ENCODE measurements at regions not wholly inside any gene's neighbourhood (a gene's known extent, or its start where the extent isn't known, plus 50 kb on each side); places are given as distances from the start of the nearest gene placed in this dataset.

GRCh38 chr12:130075497-130076076 is 86.7 kb upstream of the FZD10 start:
- 71% methylated on average over 8 of the region's 8 CpGs for WGBS
- H3K27me3 ChIP-seq (ENCODE audit: control insufficient read depth, insufficient read depth), result no peaks in the 10 kb centered on the region

GRCh38 chr12:130076126-130076525 is 86.1 kb upstream of the FZD10 start:
- ATAC-seq, result no peak
- Histone ChIP-seq H3K4me1 (ENCODE audit: control insufficient read depth, insufficient read depth, low read length) (no peaks in the 10 kb centered on the region), H3K27me3 (ENCODE audit: control insufficient read depth, insufficient read depth) (no peaks in the 10 kb centered on the region), H3K27ac (ENCODE audit: low read length) (no peak overlapping the region), H3K9me3 (ENCODE audit: control insufficient read depth, low read length) (no peaks in the 10 kb centered on the region), H3K4me3 (ENCODE audit: low read length) (no peak overlapping the region)
- intact Hi-C loops (cut with DNase I), result no loop called here
- WGBS, result 75% methylated on average over 3 of the region's 3 CpGs
- no peak for DNase-seq

More at GRCh38 chr12:130075497-130076076, 86.7 kb upstream of the FZD10 start:
- intact Hi-C loops (cut with DNase I), result no loop called here
- Histone ChIP-seq H3K9me3 (ENCODE audit: control insufficient read depth, low read length) (no peaks in the 10 kb centered on the region), H3K4me3 (ENCODE audit: low read length) (no peak overlapping the region), H3K27ac (ENCODE audit: low read length) (no peak overlapping the region), H3K4me1 (ENCODE audit: control insufficient read depth, insufficient read depth, low read length) (no peaks in the 10 kb centered on the region)
- no peak for ATAC-seq
- DNase-seq, result no peak

GRCh38 chr12:130076752-130077151 is 85.5 kb upstream of the FZD10 start:
- H3K27me3 ChIP-seq (ENCODE audit: control insufficient read depth, insufficient read depth), result no peaks in the 10 kb centered on the region
- H3K4me1 ChIP-seq (ENCODE audit: control insufficient read depth, insufficient read depth, low read length), result no peaks in the 10 kb centered on the region
- DNase-seq, result no peak
- no peak overlapping the region for H3K27ac ChIP-seq (ENCODE audit: low read length)
- no peaks in the 10 kb centered on the region for H3K9me3 ChIP-seq (ENCODE audit: control insufficient read depth, low read length)
- intact Hi-C loops (cut with DNase I), result no loop called here
- ATAC-seq, result peak in 1 of 2 donors; percentile 66
- WGBS, result 19% methylated on average over 5 of the region's 5 CpGs
- no peak overlapping the region for H3K4me3 ChIP-seq (ENCODE audit: low read length)

GRCh38 chr12:130078852-130079251 is 83.4 kb upstream of the FZD10 start:
- ATAC-seq, result no peak
- H3K27me3 ChIP-seq (ENCODE audit: control insufficient read depth, insufficient read depth), result no peaks in the 10 kb centered on the region
- WGBS, result 56% methylated on average over 3 of the region's 3 CpGs
- H3K4me3 ChIP-seq (ENCODE audit: low read length), result no peak overlapping the region
- DNase-seq, result no peak
- no peaks in the 10 kb centered on the region for H3K9me3 ChIP-seq (ENCODE audit: control insufficient read depth, low read length)
- intact Hi-C loops (cut with DNase I), result no loop called here
- H3K27ac ChIP-seq (ENCODE audit: low read length), result no peak overlapping the region
- no peaks in the 10 kb centered on the region for H3K4me1 ChIP-seq (ENCODE audit: control insufficient read depth, insufficient read depth, low read length)

GRCh38 chr12:130079279-130079678 is 83.0 kb upstream of the FZD10 start:
- Histone ChIP-seq H3K27me3 (ENCODE audit: control insufficient read depth, insufficient read depth) (no peaks in the 10 kb centered on the region), H3K4me1 (ENCODE audit: control insufficient read depth, insufficient read depth, low read length) (no peaks in the 10 kb centered on the region)
- intact Hi-C loops (cut with DNase I), result no loop called here

GRCh38 chr12:130080205-130080604 is 82.1 kb upstream of the FZD10 start:
- Histone ChIP-seq H3K9me3 (ENCODE audit: control insufficient read depth, low read length) (no peaks in the 10 kb centered on the region), H3K27ac (ENCODE audit: low read length) (no peak overlapping the region), H3K4me3 (ENCODE audit: low read length) (no peak overlapping the region), H3K27me3 (ENCODE audit: control insufficient read depth, insufficient read depth) (no peaks in the 10 kb centered on the region), H3K4me1 (ENCODE audit: control insufficient read depth, insufficient read depth, low read length) (no peaks in the 10 kb centered on the region)
- WGBS, result 70% methylated on average over 6 of the region's 6 CpGs
- ATAC-seq (no peak), DNase-seq (no peak)
- intact Hi-C loops (cut with DNase I), result no loop called here

More at GRCh38 chr12:130079279-130079678, 83.0 kb upstream of the FZD10 start:
- Histone ChIP-seq H3K4me3 (ENCODE audit: low read length) (no peak overlapping the region), H3K9me3 (ENCODE audit: control insufficient read depth, low read length) (no peaks in the 10 kb centered on the region), H3K27ac (ENCODE audit: low read length) (no peak overlapping the region)
- no peak for DNase-seq
- ATAC-seq, result no peak
- 79% methylated on average over 7 of the region's 7 CpGs for WGBS

- Histone ChIP-seq H3K9me3 (ENCODE audit: control insufficient read depth, low read length) (no peaks in the 10 kb centered on the region), H3K27ac (ENCODE audit: low read length) (no peak overlapping the region), H3K4me3 (ENCODE audit: low read length) (no peak overlapping the region), H3K4me1 (ENCODE audit: control insufficient read depth, insufficient read depth, low read length) (no peaks in the 10 kb centered on the region), H3K27me3 (ENCODE audit: control insufficient read depth, insufficient read depth) (no peaks in the 10 kb centered on the region)
- DNase-seq, result no peak
- WGBS, result 30% methylated on average over 13 of the region's 13 CpGs
- ATAC-seq, result peak in 1 of 2 donors; percentile 27
- intact Hi-C loops (cut with DNase I), result no loop called here
These were observed 81.0 kb upstream of the FZD10 start for GRCh38 chr12:130081117-130081805.

GRCh38 chr12:130083002-130083401 is 79.3 kb upstream of the FZD10 start:
- no peak for DNase-seq
- ATAC-seq, result no peak
- intact Hi-C loops (cut with DNase I), result no loop called here
- 68% methylated on average over 6 of the region's 6 CpGs for WGBS
- Histone ChIP-seq H3K4me1 (ENCODE audit: control insufficient read depth, insufficient read depth, low read length) (no peaks in the 10 kb centered on the region), H3K4me3 (ENCODE audit: low read length) (no peak overlapping the region), H3K9me3 (ENCODE audit: control insufficient read depth, low read length) (no peaks in the 10 kb centered on the region), H3K27ac (ENCODE audit: low read length) (no peak overlapping the region), H3K27me3 (ENCODE audit: control insufficient read depth, insufficient read depth) (no peaks in the 10 kb centered on the region)

- WGBS, result 78% methylated on average over 8 of the region's 8 CpGs
- Histone ChIP-seq H3K27ac (ENCODE audit: low read length) (no peak overlapping the region), H3K4me3 (ENCODE audit: low read length) (no peak overlapping the region), H3K27me3 (ENCODE audit: control insufficient read depth, insufficient read depth) (no peaks in the 10 kb centered on the region), H3K4me1 (ENCODE audit: control insufficient read depth, insufficient read depth, low read length) (no peaks in the 10 kb centered on the region), H3K9me3 (ENCODE audit: control insufficient read depth, low read length) (no peaks in the 10 kb centered on the region)
- intact Hi-C loops (cut with DNase I), result no loop called here
- ATAC-seq (no peak), DNase-seq (no peak)
These were observed 78.5 kb upstream of the FZD10 start for GRCh38 chr12:130083734-130084133.

- intact Hi-C loops (cut with DNase I), result no loop called here
- H3K27me3 ChIP-seq (ENCODE audit: control insufficient read depth, insufficient read depth), result no peaks in the 10 kb centered on the region
These were observed 77.9 kb upstream of the FZD10 start for GRCh38 chr12:130084359-130084758.

GRCh38 chr12:130086248-130086647 is 76.0 kb upstream of the FZD10 start:
- DNase-seq (no peak), ATAC-seq (peak in 1 of 2 donors; percentile 74)
- H3K27me3 ChIP-seq (ENCODE audit: control insufficient read depth, insufficient read depth), result no peaks in the 10 kb centered on the region
- no peak overlapping the region for H3K27ac ChIP-seq (ENCODE audit: low read length)
- no peaks in the 10 kb centered on the region for H3K9me3 ChIP-seq (ENCODE audit: control insufficient read depth, low read length)
- intact Hi-C loops (cut with DNase I), result no loop called here
- H3K4me1 ChIP-seq (ENCODE audit: control insufficient read depth, insufficient read depth, low read length), result no peaks in the 10 kb centered on the region
- WGBS, result 21% methylated on average over 11 of the region's 11 CpGs
- H3K4me3 ChIP-seq (ENCODE audit: low read length), result no peak overlapping the region

More at GRCh38 chr12:130084359-130084758, 77.9 kb upstream of the FZD10 start:
- DNase-seq (no peak), ATAC-seq (no peak)
- no peak overlapping the region for H3K4me3 ChIP-seq (ENCODE audit: low read length)
- no peaks in the 10 kb centered on the region for H3K4me1 ChIP-seq (ENCODE audit: control insufficient read depth, insufficient read depth, low read length)
- no peak overlapping the region for H3K27ac ChIP-seq (ENCODE audit: low read length)
- WGBS, result 66% methylated on average over 8 of the region's 8 CpGs
- H3K9me3 ChIP-seq (ENCODE audit: control insufficient read depth, low read length), result no peaks in the 10 kb centered on the region
